Fibroblast of skin of abdomen (primary cell): ENCODE measurements at regions not wholly inside any gene's neighbourhood (a gene's known extent, or its start where the extent isn't known, plus 50 kb on each side); places are given as distances from the start of the nearest gene placed in this dataset.

Experiments
- DNase-seq: peaks from one replicate; pipeline ENCODE4 v3.0.0-alpha.2; 2013

DNA sequence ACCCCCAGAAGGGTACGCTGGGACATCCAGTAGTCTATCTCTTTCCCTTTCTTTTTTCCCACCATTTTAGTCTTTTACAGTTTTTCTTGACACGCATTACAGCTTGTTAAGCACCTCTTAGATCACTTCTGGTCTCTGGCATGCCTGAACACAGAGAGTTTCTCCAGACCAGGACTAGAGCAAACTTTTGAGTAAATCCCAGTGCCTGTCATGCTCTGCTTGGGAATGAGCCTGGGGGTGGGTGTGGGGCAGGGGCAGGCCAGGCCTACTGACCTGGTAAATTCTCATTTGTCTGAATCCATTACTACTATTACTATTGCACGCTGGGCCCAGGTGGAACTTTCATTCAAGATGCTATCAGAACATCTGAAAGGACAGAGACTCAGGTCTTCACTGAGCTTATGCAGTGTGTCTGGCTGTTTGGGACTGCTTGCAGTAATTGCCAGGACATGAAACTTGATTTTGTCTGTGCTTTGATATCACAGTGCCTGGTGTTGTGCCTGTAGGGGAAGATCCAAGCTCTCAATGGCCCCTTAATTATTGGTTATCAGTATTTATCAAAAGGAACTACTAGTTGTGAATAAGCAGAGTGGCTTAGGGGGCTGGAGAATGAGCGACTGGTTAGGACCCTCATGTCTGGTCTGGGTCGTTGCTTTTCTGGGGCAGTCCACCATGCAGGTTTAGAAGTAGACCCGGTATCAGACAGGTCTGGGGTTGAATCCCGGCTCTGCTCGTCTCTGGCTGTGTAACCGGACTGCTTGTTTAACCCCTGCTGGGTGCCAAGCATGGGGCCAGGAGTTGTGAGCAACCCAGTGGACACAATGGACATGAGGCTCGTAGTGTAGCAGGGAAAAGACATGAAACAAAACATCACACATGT lies 196.1 kb upstream of the TLE3 start:
- DNase-seq: no peak

DNA sequence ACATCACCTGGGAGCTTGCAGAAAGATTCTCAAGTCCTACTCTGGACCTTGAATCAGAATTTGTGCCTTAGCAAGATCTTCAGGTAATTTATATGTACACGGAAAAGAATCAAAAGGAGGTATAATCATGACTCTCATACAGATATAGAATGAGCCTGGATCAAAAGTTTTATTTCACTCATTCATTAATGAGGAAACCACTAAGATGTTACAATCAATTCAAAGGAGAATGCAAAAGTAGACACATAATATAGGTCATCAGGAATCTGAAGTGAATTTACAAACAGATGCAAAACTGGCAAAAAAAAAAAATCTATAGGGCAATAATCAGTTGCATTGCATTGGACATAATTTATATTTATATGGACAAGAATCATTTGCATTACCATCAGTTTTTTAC lies 195.4 kb upstream of the TLE3 start:
- DNase-seq: no peak

DNA sequence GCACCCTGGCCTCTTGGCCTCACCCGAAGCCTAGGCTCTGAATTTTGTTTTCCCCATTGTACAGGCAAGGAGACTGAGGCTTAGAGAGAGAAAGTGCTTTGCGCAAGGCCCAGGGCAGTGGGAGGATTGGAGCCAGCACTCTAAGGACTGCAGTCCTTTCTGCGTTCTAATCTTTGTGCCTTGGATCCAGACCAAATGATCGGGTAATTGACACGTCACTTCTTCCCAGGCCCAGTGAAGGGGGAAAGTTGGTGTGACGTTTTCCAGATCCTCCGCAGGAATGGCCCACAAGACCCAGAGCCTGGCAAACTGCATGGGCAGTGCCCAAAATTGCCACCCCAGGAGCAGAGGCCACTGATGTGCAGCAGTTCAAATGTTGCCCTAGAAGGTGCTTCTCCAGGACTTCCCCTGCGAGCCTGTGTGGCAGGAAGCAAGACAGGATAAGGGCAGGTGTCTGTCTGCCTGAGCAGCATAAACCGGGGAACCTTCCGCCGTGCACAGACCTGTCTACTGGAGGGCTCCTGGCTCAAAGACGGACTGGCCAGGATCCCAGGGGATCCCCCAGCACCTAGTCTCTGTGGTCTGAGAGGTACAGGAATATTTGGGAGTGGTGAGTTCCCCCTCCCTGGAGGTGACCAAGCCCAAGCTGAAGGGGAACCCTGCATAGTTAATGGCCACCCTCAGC lies 194.5 kb upstream of the TLE3 start:
- no peak for DNase-seq

DNA sequence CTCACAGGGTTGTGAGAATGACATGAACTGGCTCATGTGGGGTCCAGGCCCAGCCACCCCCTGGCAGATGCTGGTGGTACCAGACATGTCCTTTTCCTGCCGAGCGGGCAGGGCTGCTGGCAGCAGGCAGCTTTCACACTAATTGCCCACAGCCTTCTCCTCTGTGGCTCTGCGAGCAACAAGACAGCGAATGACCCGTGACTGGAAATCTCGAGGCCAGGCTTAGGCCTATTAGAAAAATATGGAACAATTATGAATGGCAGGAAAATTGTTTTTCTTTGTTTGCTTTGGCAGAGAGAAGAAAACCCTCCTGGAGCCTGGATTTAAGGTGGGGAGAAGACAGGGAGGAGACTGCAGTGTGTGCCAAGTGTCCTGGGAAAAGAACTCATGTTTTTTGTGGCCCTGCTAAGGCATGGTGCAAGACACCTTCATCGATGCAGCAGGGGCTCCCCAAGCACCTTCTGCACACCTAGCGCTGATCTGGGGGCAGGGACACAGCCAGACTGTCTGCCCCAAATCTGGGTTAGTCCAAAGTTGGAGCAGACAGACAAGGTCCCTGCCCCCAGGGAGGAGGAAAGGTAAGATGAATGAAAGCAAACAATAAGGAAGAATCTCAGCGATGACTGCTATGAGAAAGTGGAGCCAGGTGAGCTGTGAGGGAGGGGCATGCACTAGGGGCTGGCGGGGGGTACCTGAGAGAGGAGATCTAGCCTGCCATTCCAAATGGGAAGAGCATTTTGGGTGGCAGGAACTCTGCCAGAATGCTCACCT lies 193.8 kb upstream of the TLE3 start:
- DNase-seq: no peak

DNA sequence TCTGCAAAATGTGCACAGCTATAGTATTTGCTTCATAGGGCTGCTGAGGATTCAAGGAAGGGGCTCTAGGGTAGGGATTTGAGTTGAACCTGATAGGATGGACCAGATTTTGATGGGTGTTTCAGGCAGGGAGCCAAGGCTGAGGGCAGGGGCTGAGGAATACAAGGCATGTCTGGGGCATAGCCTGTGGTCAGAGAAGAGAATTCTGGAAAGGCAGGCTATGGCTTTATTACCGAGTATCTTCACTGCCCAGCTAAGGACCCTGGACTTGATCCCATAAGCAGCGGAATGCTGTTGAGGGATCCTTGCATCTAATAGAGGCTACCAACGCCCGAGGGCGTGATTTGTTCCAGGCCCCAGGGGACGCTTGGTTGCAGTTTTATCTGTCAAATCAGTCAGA lies 193.0 kb upstream of the TLE3 start:
- DNase-seq: no peak

DNA sequence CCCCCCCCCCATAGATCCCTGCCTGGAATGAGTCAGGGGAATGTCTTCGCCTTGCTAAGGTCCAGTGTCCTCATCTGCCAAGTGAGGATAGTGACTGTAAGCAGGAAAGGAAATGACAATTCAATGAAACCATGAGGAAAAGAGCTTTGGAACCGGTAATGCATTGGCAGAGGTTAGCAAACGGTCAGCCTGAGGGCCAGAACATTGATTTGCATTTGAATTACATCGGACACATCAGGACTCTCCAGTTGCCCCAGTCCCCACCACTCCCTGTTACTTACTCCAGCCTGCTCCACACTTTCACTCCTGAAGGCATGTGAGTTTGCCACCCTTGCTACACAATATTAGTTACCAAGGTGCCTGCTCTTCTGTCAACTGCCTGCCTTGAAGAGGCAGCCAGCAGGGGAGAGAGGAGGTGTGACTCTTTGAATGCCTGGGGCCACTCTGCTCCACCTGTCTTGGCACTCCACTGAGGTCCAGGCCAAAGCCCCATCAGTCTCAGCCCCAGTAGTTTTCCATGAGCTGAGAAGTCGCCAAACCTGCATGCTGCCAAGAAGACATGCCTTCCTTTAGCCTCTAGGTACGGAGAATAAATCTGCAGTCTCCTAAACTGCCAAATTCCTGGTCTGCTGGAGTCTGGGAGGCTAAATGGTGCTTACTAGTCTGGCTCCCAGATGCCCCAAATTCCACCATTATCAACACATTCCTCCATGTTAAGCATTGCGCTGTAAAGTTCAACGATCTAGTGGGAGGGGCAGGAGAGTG lies 191.7 kb upstream of the TLE3 start:
- peak; percentile 85 for DNase-seq

DNA sequence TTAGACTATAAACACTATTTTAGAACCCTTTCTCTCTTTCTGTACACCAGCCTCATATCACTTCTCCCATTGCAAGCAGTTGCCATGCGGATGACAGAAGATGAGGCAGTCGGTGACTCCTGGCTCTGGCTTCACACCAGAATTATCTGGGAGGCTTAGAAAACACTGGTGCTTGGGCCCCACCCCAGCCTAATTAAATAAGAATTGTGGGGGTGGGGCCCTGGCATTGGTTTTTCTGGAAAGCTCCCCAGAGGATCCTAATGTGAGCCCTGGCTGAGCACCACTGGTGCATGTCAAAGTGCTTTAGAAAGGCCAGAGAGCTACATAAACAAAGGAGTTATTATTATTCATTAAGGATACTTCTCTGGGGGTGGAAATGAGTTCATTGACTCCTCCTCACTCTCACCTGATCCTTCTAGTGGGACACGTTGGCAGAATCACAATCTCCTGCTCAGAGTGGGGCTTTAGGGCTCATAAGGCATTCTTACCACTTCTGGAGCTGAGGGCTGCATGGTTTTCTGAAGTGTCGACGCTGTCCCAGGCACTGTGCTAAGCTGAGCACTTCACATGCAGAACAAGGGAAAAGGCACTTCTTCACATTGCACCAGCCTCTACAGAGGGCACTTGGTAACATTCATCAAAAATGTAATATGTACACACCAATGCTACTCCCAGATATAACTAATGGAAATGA lies 188.5 kb upstream of the TLE3 start:
- no peak for DNase-seq

DNA sequence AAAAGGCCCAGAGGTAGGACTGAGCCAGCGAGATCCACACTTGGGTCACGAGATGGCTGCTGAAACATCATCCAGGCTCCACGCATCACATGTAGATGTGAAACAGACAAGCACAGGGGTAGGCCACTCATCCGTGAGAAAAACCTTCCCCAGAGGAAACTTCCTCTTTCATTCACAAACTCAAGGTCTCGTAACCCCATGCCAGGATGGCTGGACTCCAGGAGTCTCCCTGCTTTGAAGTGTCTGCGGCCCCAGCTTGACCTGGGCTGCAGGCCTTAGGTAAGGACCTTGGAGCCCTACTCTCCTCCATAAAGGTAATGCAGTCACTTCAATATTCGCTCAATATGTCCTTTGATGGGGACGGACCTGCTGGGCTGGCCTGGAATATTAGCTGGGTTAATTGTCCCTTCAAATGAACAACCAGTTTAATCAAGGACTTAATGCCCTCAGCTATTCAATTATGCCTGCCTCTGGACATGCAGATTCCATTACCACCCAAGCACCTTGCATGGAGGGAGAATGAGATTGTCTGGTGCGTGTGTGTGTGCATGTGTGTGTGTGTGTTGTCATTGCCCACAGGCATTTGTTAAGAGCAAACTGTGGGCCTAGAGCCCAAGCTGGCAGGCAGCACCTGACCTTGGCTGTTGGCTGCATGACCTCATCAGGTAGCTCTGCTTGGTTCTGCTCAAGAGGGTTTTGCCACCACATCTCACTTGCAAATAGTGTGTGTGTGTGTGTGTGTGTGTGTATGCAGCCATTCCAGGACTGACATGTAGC lies 186.9 kb upstream of the TLE3 start:
- DNase-seq: no peak

DNA sequence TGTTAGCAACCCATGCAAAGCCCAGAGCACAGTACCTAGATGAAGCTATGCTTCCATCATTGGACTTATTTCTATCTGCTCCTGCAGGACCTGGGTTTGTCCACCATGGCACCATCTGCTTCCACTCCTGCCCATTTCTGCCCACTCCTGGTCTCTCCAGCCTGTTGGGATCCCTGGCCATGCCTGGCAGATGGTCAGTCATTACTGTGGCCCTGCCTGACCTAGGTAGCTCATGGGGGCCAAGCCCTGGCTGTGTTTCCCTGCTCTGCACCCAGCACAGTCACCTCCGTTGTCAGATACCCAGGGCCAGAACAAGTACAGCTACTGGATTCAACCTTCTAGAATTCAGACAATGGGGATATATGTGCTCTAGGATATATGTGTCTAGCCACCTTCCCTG lies 185.8 kb upstream of the TLE3 start:
- no peak for DNase-seq

DNA sequence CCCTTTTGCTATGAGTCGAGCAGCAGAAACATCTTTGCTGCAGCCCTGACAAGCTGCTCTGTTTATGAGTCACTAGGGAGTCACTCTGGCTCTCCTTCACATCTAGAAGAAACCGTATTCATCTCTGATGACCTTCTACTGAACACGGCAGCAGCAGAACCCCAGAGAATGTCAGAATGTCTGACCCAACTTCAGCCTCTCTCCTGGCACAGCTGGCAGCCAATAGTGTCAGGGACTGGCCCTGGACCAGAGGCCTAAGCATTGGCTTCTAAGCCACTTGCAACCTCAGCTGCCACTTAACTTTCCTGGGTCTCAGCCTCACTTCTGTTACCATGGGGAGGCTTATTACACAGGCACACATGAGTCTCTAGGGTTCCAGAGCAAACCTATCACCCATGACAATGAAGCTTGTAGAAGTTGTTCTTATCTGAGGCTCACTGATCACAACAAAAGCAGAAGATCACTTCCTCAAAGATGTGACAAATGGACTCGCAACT lies 184.1 kb upstream of the TLE3 start:
- DNase-seq: peak; percentile 62

DNA sequence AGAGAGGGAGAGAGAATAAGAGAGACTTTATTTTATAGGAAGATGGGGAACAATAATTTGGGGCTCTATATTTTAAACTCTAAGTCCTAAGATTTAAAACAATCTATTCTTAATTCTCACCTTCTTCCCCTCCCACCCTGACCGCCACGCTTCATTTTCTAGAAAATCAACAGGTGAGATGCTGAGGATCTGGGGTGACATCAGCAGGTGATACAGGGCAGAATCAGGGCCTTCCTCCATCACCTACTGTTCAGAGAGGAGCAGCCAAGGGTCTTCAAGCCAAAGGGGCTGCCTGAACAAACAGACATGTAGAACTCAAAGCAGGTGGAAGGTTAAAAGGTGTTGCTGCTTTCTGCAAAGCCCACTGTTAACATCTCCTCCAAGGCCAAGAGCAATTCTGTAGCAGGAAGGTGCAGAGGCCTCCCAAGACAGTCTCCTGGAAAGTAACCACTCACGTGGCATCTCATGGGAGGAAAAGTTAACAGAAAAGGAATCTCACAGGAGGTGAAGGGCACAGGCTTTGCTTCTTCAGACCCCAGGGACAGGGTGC lies 183.6 kb upstream of the TLE3 start:
- no peak for DNase-seq

DNA sequence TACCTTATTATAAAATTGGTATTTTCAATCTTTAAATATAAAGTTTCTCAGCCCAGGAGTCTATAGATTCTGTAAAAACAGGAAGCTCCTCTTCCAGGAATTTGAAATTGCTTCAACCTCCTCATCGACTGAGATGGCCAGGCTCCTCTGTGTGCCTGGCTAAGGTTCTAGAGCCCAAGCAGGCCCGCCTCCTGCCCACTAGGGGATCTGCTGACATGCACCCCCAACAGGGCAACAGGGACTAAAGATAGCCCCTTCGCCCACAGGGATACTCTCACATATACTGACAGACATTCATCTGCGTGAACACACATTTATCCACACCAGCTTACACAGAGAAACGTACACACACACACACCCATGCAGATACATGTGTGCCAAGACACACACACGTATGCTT lies 183.1 kb upstream of the TLE3 start:
- no peak for DNase-seq

DNA sequence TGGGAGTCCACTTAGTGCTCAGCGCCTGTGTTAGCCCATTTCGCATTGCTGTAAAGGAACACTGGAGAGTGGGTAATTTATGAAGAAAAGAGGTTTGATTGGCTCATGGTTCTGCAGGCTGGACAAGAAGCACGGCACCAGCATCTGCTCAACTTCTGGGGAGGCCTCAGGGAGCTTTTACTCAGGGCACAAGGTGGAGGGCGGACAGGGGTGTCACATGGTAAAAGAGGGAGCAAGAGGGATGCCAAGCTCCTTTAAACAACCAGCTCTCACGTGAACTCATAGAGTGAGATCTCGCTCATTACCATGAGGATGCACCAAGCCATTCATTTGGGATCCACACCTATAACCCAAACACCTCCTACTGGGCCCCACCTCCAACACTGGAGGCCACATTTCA lies 181.4 kb upstream of the TLE3 start:
- no peak for DNase-seq

DNA sequence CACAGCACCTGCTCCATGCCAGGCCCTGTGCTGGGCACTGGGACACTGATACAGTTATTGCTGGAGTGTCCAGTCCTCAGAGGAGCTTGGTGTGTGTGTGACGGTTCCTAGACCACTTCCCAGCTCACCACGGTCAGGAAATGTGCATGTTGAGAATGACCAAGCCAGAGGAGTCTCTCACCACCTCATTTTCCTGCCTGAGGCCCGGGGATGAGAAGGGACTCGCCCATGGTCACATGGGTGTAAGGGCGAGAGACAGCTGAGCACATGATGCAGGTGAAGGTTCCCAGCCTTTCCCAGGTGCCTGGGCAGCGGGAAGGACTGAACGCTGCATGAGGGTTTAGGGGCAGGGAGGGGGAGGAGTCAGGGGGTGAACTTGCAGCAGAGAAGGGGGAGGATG lies 180.9 kb upstream of the TLE3 start:
- DNase-seq: no peak

DNA sequence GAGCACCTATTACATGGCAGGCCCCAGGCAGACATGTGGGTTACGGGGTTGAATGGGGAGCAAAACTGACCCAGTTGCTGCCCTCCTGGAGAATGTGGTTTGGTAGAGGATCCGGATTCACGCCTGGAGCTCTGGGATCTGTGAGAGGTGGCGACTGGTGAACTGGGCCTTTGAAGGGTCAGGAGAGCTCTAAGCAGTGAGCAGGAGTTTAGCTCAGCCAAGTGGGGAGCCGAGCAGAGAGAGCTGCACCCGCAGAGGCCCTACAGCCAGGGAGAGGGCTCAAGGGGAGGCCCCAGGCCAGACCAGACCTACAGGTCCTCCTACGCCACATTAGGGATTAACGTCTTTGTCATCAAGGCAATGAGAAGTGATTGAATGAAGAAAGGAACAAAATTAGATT lies 179.8 kb upstream of the TLE3 start:
- no peak for DNase-seq

DNA sequence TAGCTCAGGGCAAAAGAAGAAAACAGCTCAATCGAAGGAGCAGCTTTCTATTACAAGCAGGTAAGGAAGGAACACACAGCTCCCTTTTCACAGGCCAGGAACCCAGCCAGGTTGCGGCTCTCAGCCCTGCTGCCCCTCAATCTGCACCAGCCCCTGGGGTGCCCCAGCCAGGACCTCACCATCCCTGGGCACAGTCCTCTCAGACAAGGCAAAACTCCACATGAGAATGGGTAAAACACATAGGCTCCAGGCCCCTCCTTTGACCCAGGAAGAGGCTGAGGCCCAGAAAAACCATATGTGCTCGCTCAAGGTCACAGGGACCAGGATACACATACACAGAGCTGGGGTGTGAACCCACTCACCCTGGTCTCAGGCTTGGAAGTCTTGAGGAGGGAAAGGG lies 178.7 kb upstream of the TLE3 start:
- DNase-seq: no peak

DNA sequence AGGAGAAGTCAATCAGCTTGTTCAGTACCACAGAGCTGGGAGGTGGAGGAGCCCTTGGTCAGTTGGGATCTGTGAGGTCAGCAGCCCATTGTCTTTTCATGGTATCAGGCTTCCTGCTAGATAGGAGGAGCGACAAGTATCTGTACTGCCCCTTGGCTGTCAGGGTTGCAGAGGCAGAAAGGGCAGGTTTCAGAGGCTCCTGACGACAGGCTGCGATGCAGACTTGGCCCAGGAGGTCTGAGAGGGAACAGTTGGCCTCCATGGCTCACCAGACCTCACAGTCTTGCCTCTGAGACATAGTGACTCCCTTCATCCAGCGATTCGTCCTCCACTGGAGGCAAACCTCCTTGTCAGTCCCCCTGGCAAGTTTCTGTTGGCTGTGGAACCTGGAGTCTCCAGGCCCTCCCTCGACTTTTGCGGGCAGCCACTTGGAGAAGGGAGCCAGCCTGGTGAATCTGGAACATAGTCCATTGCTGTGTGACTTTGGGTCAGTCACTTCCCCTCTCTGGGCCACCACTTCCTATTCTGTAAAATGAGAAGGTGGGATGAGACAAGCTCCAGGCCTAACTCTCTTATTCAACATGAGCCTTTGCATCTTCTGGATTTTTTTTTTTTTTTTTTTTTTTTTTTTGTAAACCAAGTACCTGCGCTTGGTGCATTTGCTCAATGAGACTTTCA lies 177.9 kb upstream of the TLE3 start:
- DNase-seq: no peak

DNA sequence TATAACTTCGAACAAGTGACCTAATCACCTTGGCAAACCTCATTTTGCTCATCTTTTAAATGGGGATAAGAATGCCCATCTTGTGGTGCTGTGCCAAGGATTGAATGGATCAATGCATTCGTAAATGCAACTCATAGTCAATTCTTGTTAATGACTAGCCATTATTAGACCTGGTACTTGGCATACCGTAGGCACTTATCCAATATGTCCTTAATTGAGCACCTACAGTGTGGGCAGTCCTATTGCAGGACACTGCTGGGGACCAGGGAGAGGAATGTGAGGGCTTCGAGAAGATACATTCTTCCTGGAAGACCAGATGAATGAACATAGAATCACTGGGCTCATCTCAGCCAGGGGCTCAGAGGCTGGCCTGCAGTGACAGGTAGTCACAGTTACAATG lies 177.2 kb upstream of the TLE3 start:
- no peak for DNase-seq

DNA sequence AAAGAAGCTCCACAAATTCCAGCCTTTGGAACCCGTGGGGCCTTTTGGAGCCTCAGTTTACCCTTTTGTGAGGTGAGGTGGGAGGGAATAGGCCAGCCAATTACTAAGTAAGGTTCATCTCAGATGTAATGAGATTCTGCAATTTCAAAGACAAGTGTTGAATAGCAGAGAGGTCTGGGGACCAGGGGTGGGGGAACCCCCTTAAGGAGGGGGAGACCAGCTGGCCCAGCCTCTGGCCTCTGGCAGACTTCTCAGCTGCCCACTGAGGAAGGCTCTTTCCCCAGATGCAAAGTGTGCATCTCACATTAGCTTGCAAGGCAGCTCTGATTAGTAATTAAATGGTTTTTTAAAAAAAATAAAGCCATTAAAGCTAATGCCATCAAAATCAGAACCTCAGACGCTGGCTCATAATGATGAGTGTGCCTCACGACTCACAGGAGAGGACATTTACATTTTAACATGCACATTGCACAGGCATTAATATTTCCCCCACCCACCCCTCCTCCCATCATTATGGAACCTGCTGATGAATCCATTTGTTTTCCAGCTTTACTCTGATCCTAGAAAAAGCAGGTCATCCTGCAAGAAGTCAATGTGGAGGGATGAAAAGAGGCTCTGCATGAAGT lies 176.7 kb upstream of the TLE3 start:
- DNase-seq: no peak

DNA sequence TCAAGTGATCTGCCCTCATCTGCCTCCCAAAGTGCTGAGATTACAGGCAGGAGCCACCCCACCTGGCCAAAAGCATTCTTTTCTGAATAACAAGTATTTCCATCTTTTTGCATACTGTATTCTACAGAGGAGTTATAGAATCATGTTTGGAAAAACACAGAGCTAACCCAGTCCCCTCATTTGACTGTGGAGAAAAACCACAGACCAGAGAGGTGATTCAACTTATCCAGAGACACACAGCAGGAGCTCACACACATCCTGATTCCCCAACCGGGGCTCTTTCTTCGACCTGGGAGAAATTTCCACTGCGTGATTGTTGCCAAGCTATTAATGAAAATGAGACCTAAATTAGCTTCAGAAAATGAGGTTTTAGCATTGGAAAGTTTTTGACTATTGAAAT lies 176.1 kb upstream of the TLE3 start:
- DNase-seq: no peak
